Fibroblast of upper back skin (primary cell): ENCODE measurements at regions not wholly inside any gene's neighbourhood (a gene's known extent, or its start where the extent isn't known, plus 50 kb on each side); places are given as distances from the start of the nearest gene placed in this dataset.

ENCODE experiments used
- DNase-seq: peaks from one replicate; pipeline ENCODE4 v3.0.0-alpha.2; 2013

DNA sequence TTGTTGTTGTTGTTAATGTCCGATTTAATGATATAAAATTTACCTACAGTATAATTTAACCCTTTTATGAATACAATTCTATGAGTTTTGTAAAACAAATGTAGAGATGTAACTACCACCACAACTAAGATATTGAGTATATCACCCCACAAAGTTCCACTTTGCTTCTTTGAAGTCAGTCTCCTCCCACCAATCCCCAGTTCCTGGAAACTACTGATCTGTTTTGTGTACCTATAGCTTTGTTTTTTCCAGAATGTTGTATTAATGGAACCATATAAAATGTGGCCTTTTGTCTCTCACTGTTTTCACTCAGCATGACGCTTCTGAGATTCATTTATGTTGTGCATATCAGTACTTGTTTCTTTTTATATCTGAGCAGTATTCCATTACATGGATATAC, 52.3 kb upstream of the FAM9C start:
- no peak for DNase-seq

DNA sequence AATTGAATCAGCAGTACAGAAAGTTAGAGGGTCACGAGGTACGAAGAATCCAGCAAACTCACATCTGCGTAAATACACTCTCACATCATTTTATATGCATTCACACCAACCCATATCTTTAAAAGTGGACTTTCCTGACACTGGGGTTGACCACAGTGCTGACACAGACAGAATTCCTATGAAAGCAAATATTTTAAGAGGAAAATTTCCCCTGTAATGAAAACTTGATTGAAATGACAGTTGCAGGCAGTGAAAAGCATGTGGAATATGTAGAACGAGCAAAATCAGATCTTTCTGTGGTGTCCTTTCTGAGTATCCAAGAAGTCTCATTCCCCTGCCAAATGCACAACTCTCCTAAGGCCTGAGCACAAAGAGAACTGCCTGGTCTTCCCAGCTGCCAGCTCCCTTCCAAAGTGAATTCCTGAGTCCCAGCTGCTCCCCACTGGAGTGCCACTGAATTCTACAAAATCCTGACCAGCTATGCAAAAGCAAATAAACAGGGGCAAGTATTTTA, 50.5 kb upstream of the FAM9C start:
- DNase-seq = peak; percentile 55

DNA sequence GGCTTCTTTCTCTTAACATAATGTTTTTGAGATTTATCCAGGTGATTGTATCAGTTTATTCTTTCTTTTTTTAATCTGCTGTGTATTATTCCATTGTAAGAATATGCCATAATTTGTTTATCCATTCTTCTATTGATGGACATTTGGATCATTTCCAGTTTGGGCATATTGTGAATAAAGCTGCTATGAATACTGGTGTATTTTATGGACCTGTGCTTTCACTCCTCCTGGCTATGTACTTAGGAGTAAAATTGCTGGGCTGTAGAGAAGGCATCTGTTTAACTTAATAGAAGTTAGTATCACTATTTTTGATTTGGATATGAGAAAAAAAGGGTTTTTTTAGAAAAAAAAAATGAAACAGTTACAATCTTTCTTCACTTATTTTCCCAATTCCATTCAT, 50.0 kb upstream of the FAM9C start:
- DNase-seq = no peak
